H1 (cell line): ENCODE measurements at regions not wholly inside any gene's neighbourhood (a gene's known extent, or its start where the extent isn't known, plus 50 kb on each side); places are given as distances from the start of the nearest gene placed in this dataset.

ENCODE experiments used
- BACH1 ChIP-seq: IDR thresholded peaks from 2 replicates; pipeline ENCODE4 v1.6.1; 2012; ENCODE audit warnings: low read length, improper control_type of control experiment
- CHD1 ChIP-seq: IDR thresholded peaks from 2 replicates; pipeline ENCODE4 v1.6.1; 2012; ENCODE audit warnings: low read depth, low read length, improper control_type of control experiment
- CHD2 ChIP-seq: IDR thresholded peaks from 2 replicates; pipeline ENCODE4 v1.6.1; 2012; ENCODE audit warnings: low read length, improper control_type of control experiment
- CREB1 ChIP-seq: IDR thresholded peaks from 2 replicates; pipeline ENCODE4 v1.6.1; 2012; ENCODE audit warnings: inconsistent platforms
- EZH2 ChIP-seq: fragments of 200-600 bp; sonication (generic); IDR thresholded peaks from 2 replicates; pipeline ENCODE4 v1.7.1; 2012; ENCODE audit warnings: low read depth, mild to moderate bottlenecking, moderate library complexity, low read length, inconsistent platforms; ENCODE audit not compliant: severe bottlenecking
- GABPA ChIP-seq: IDR thresholded peaks from 2 replicates; pipeline ENCODE4 v1.6.1; 2011; ENCODE audit warnings: mild to moderate bottlenecking, low read length, moderate library complexity, borderline replicate concordance; ENCODE audit not compliant: insufficient read depth
- JUN ChIP-seq: IDR thresholded peaks from 2 replicates; pipeline ENCODE4 v1.6.1; 2011; ENCODE audit warnings: low read depth, mild to moderate bottlenecking, improper control_type of control experiment, low read length
- POLR2A ChIP-seq, 2 experiments: IDR thresholded peaks; 1 replicate in 1 of 2; 2 replicates in 1 of 2; pipeline ENCODE4 v1.6.1; 2011; ENCODE audit warnings: low read depth in 2 of 2, low read length in 2 of 2, mild to moderate bottlenecking in 2 of 2; ENCODE audit errors: control extremely low read depth in 1 of 2
- POLR2AphosphoS5 ChIP-seq: IDR thresholded peaks from 2 replicates; pipeline ENCODE4 v1.6.1; 2011; ENCODE audit warnings: low read depth, low read length
- RAD21 ChIP-seq, 2 experiments: IDR thresholded peaks in 1 of 2; conservative IDR thresholded peaks in 1 of 2; 2 replicates each; pipeline ENCODE4 v1.6.1; 2011; ENCODE audit warnings: low read depth in 2 of 2, low read length in 2 of 2, improper control_type of control experiment in 1 of 2, inconsistent platforms in 1 of 2, mild to moderate bottlenecking in 1 of 2, moderate library complexity in 1 of 2
- YY1 ChIP-seq: IDR thresholded peaks from 2 replicates; pipeline ENCODE4 v1.6.1; 2011; ENCODE audit warnings: low read depth, mild to moderate bottlenecking, low read length
- ZNF274 ChIP-seq: IDR thresholded peaks from 2 replicates; pipeline ENCODE4 v1.7.0; 2012; ENCODE audit warnings: low read length, borderline replicate concordance; ENCODE audit errors: extremely low read depth
- TF ChIP-seq, protein P1 (sequence below), 3 experiments: IDR thresholded peaks; 1 replicate in 2 of 3; 2 replicates in 1 of 3; pipeline versions ENCODE4 v1.5.1 to v1.6.1; 2011; ENCODE audit warnings: low read length in 3 of 3, mild to moderate bottlenecking in 3 of 3, inconsistent platforms in 2 of 3, low read depth in 1 of 3, moderate library complexity in 1 of 3; ENCODE audit not compliant: insufficient read depth in 1 of 3; ENCODE audit errors: control extremely low read depth in 1 of 3

DNA sequence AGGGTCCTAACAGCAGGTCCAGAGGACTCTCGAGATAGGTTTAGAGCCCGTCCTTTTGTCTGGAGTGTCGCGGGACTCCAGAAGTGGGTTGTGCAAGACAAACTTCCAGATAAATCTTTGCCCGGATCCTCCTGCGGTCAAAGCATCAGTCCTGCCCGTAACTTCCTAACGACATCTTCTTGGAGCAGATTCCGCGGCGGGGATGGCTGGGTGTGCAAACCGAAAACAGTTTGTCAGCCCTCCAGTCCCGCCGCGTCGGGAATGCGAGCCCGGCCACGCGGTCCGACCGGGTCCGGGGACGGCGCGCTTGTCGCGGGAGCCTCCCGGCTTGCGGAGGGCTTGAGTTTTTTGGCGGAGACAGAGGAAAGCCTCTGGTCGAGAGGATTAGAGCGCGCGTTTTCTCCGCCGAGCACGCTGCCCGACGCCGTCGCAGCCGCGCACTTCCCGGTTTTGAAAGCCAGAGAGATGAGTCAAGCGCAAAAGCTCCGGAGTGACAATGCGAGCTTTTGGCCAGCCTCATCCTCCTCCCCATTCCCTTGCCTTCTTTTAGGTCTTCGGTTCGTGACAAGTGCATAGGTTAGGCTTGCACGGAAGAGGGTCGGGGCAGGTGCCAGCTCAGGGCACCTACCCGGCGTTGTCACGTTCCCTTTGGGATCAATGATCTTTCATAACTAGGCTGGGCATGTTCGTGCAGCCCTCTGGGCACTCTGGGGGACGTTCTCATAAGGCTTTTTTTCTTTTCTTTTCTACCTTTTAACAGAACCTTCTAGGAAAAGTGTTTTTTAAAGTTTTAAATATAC is 91.3 kb upstream of the PRDM1 start:
- no peak for TF ChIP-seq CHD1
- peak; percentile 88 for TF ChIP-seq EZH2
- no peak for TF ChIP-seq JUN
- no peak for TF ChIP-seq RAD21 (IDR thresholded peaks at IDR 0.05 in 1 of 2, conservative IDR thresholded peaks at IDR 0.05 in 1 of 2; ENCODE audit: low read depth in 2 of 2, low read length in 2 of 2)
- TF ChIP-seq, protein P1, sequence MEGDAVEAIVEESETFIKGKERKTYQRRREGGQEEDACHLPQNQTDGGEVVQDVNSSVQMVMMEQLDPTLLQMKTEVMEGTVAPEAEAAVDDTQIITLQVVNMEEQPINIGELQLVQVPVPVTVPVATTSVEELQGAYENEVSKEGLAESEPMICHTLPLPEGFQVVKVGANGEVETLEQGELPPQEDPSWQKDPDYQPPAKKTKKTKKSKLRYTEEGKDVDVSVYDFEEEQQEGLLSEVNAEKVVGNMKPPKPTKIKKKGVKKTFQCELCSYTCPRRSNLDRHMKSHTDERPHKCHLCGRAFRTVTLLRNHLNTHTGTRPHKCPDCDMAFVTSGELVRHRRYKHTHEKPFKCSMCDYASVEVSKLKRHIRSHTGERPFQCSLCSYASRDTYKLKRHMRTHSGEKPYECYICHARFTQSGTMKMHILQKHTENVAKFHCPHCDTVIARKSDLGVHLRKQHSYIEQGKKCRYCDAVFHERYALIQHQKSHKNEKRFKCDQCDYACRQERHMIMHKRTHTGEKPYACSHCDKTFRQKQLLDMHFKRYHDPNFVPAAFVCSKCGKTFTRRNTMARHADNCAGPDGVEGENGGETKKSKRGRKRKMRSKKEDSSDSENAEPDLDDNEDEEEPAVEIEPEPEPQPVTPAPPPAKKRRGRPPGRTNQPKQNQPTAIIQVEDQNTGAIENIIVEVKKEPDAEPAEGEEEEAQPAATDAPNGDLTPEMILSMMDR (IDR thresholded peaks at IDR 0.05; ENCODE audit: control extremely low read depth in 1 of 3, insufficient read depth in 1 of 3, low read depth in 1 of 3, low read length in 3 of 3), result no peak
- no peak for TF ChIP-seq POLR2A (IDR thresholded peaks at IDR 0.05; ENCODE audit: control extremely low read depth in 1 of 2, low read depth in 2 of 2, low read length in 2 of 2)
- 0 out of 2 replicates have a peak, but pooled peaks have one; percentile 9 for TF ChIP-seq GABPA
- TF ChIP-seq YY1, result no peak; the same call in 1 of the 2 replicates
- TF ChIP-seq BACH1, result no peak
- no peak for TF ChIP-seq POLR2AphosphoS5
- no peak for TF ChIP-seq ZNF274
- TF ChIP-seq CREB1, result no peak; the same call in 1 of the 2 replicates
- TF ChIP-seq CHD2, result no peak
